GM19395 (cell line): ENCODE measurements at regions not wholly inside any gene's neighbourhood (a gene's known extent, or its start where the extent isn't known, plus 50 kb on each side); places are given as distances from the start of the nearest gene placed in this dataset.
"Not testable (repeated sequence)": the region's sequence is repeated elsewhere in the genome, so short reads cannot be mapped to it uniquely, and the experiment has no call there.

Source experiments
- ATAC-seq: cut with Tn5 transposase; IDR thresholded peaks from one replicate; pipeline ENCODE4 v1.9.1; 2021; ENCODE audit warnings: mild to moderate bottlenecking, moderate library complexity; ENCODE audit not compliant: unreplicated experiment

DNA sequence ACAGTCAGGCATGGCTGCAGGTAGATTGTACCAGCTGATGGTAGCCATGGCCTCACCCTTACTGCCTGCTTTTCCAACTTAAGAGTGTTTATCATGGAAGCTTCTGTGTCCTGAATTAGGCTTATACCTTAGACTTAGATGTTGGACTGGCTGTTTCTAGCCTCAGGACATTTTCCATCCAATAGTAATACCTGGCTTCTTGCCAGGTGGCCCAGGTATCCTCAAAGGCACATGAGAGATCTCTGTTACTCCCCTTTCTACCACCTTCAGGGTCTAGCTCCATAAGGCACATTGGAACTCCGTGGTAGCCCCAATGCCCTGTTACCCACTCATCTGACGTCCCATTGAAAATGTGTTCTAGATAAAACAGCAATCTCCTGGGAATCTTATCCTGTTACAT lies 407.5 kb downstream of the SPRY2 start:
- ATAC-seq: no peak

DNA sequence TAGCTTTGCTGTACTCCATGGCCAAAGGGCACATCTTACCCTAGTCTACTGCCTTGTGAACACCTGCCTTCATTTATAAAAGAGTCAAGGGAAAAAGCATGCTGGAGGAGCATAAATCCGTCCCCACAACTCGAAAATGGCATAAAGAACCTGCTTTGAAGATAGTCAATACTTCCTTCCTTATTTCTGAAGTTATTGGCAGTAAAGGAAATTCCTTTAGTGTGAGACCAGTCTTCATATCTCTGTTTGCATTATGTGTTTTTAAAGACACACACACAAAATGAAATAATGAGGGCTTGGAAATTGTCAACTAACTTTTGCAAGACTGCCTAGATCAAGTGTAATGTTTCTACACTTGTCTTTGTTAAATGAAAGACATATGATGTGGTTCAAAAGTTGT lies 408.4 kb downstream of the SPRY2 start:
- ATAC-seq: no peak

DNA sequence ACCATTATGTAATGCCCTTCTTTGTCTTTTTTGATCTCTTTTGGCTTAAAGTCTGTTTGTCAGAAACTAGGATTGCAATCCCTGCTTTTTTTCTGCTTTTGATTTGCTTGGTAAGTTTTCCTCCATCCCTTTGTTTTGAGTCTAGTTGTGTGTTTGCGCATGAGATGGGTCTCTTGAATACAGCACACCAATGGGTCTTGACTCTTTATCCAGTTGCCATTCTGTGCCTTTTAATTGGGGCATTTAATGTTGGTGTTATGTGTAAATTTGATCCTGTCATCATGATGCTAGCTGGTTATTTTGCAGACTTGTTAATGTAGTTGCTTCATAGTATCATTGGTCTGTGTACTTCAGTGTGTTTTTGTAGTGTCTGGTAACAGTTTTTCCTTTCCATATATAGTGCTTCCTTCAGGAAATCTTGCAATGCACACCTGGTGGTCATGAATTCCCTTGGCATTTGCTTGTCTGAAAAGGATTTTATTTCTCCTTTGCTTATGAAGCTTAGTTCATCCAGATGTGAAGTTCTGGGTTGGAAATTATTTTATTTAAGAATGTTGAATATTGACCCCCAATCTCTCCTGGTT lies 416.9 kb downstream of the SPRY2 start:
- not testable (repeated sequence) for ATAC-seq

DNA sequence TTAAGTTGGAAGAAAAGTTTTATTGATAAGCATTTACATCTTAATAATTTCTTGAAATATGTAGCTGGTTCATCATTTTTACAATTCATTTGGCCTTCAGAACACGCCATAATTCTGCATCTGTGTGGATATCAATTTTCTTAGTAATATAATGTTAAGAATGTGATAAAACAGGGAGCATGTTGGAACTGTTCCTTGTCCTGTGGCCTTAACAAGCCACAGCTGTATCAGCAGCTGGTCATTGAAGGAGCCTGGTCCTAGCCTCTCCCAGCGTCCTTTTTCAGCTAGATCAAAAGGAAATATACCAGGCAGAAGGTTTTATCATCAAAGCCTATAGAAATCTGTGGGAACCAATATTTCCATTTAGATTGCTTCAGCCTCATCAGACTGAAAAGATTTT lies 421.8 kb downstream of the SPRY2 start:
- ATAC-seq: no peak

GRCh38 chr13:79918620-79919019 lies 422.3 kb downstream of the SPRY2 start:
- no peak for ATAC-seq

GRCh38 chr13:79917628-79918027 lies 423.3 kb downstream of the SPRY2 start:
- no peak for ATAC-seq

DNA sequence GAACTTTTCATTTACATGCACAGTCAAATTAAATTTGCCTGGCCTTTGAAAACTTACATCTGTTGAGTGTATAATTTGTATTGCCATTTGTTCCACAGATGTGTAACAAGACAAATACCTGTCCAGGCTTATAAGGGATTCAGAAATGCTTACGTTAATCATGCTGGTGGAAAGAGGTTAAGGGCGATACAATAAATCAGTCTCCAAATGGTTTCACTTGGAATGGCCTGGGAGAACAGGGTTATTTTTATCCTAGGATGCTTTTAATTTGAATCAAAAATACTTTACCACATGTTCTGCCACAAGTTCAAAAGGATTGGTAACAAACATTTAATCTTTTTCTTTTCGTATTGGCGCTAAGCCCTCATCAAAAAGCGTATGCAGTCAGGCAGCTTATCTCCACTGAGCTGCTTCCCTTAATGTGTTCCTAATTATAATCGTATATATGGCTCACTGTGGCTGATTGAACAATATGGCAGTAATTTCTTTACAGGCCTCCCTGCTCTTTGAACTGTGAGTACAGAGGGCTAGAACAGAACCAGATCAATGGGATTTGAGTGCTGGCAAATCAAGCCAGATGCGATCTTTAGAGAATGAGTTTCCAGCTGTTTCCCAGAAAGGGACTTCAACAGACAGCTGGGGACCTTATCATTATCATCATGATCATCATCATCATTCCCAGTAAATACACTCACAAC lies 425.7 kb downstream of the SPRY2 start:
- ATAC-seq: no peak

GRCh38 chr13:79913141-79913827 lies 427.6 kb downstream of the SPRY2 start:
- ATAC-seq: no peak

DNA sequence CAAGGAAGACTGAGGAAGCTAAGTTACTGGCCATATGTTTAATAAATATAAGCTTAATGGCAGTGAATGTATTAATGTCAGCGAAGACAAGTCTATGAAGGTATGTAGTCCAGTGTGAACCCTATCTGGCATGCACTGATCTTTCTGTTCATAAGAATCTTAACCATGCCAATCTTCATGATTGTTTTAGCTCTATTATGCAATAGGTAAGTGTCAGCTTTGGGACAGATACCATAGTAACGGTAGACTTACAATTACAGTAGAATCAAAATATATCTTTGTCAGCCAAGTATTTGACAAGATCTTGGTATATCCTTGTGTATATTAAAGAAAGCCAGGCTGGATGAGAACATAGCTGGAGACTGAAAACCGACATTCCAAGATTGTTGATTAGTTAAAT lies 428.5 kb downstream of the SPRY2 start:
- ATAC-seq: no peak

DNA sequence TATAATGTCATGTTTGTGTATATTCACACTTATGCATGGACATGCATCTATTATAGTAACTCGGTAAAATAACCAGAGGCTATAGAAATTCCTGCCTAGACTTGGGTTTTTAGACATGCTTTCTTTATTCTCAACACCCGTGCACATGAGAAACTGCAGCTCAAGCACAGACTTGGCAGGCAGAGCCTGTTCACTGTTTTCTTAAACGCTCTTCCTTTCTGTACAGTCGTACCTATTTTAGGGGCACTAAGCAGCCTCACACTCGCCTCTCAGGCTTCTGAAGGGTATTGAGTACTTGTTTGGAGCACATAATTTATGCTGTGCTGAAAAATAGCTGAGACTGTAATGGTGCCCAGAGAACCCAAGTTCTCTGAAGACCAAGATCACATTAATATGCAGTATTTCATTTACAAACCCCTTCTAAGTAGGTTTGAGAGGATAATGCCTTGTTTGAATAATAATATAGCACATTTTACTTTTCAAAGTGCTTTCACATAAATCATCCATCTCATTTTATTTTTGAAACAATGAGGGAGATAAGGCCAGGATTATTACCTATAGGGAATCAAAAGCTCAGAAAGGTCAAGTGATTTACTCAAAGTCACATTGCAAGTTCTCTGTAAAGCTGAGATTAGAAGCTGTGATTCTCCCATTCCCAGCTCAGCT lies 429.9 kb downstream of the SPRY2 start:
- no peak for ATAC-seq

- no peak for ATAC-seq
Measured at GRCh38 chr13:79909644-79910043, 428.7 kb downstream of the NDFIP2 start.

GRCh38 chr13:79908381-79908780 lies 427.4 kb downstream of the NDFIP2 start:
- no peak for ATAC-seq

GRCh38 chr13:79907527-79907926 lies 426.6 kb downstream of the NDFIP2 start:
- ATAC-seq: no peak

DNA sequence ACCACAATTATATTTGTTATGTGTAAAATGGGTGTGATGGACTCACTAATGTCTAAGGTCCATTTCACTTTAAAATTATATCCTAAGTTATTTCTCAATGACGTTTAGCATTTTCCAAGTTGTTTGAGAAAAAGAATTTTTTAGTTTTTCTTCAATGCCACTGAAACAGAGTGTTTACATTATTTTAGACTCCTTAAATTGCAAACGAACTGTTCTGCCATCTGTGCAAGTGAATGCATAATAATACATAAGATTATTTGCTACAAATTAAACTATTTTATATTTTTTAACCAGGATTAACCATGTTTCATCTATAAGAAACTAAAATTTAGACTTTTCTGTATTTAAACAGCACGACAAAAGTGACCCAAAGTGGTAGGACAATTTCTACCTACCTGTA lies 425.4 kb downstream of the NDFIP2 start:
- ATAC-seq: no peak

- ATAC-seq: no peak
Measured at GRCh38 chr13:79905018-79905417, 424.1 kb downstream of the NDFIP2 start.

DNA sequence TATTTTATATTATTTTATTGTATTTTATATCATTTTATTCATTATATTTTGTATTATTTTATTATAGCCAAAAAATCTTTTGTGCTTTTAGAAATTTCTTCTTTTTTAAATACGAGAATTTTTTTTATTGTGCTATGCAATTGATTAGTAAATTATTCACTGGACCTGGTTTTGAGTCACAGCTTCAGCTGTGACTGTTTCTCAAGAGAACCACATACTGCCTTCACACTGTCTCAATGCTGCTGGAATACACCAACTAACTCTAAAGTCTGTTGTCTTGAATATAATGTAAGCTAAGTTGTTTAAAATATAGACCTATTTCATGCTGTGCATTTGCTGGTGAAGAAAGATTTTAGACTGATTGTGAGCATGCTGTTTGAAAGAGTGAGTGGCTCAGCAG lies 423.6 kb downstream of the NDFIP2 start:
- ATAC-seq: no peak

DNA sequence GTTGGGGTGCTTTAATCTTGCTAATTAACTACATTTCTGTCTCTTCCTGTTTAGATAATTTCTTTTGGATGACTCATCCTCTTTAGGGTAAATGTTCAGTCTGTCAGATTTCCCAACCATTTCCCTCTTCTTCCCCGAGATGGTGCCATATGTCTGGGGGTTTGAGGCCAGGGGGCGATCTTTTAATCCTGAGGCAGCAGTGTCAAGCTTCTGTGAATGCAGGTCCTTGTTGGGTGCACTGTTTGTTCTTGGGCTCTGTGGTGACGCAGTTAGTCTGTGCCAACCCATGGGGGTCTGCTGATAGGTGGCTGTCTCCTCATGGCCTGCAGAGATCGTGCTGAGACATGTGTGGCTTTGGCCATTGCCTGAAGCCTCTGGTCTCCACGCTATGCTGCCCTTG lies 420.4 kb downstream of the NDFIP2 start:
- no peak for ATAC-seq

GRCh38 chr13:79900356-79900755 lies 419.4 kb downstream of the NDFIP2 start:
- no peak for ATAC-seq

- ATAC-seq: no peak
Measured at GRCh38 chr13:79898996-79899395, 418.0 kb downstream of the NDFIP2 start.

- no peak for ATAC-seq
Measured at GRCh38 chr13:79898202-79898826, 417.4 kb downstream of the NDFIP2 start.

GRCh38 chr13:79896851-79897250 lies 415.9 kb downstream of the NDFIP2 start:
- ATAC-seq: no peak
